Hematopoietic multipotent progenitor cell treated with erythropoietin and hydrocortisone succinate and interleukin-3 and kit ligand, for 6 days (in vitro differentiated cells): ENCODE measurements at regions not wholly inside any gene's neighbourhood (a gene's known extent, or its start where the extent isn't known, plus 50 kb on each side); places are given as distances from the start of the nearest gene placed in this dataset.
"Not testable (repeated sequence)": the region's sequence is repeated elsewhere in the genome, so short reads cannot be mapped to it uniquely, and the experiment has no call there.

Experiments
- DNase-seq: peaks from one replicate; pipeline ENCODE4 v3.0.0-alpha.2; 2015

- DNase-seq, result no peak
Observed at GRCh38 chr2:47964277-47964676, 58.0 kb upstream of the FBXO11 start.

- DNase-seq, result no peak
Observed at GRCh38 chr2:47964722-47965434, 58.6 kb upstream of the FBXO11 start.

GRCh38 chr2:47976728-47977127, 70.4 kb upstream of the FBXO11 start:
- not testable (repeated sequence) for DNase-seq

- DNase-seq, result peak; percentile 38
Observed at GRCh38 chr2:47984041-47984440, 77.7 kb upstream of the FBXO11 start.

GRCh38 chr2:47990503-47990902, 84.2 kb upstream of the FBXO11 start:
- no peak for DNase-seq

- DNase-seq, result peak; percentile 9
Observed at GRCh38 chr2:47992671-47993070, 86.4 kb upstream of the FBXO11 start.

- no peak for DNase-seq
Observed at GRCh38 chr2:47996808-47997207, 90.5 kb upstream of the FBXO11 start.

GRCh38 chr2:47999512-47999911, 93.2 kb upstream of the FBXO11 start:
- DNase-seq, result no peak

- DNase-seq, result no peak
Observed at GRCh38 chr2:48001498-48001897, 95.2 kb upstream of the FBXO11 start.

GRCh38 chr2:48006094-48006493, 99.8 kb upstream of the FBXO11 start:
- DNase-seq, result no peak

GRCh38 chr2:48007699-48008268, 101.5 kb upstream of the FBXO11 start:
- no peak for DNase-seq

GRCh38 chr2:48009256-48009655, 103.0 kb upstream of the FBXO11 start:
- DNase-seq, result no peak

- no peak for DNase-seq
Observed at GRCh38 chr2:48015421-48015820, 109.1 kb upstream of the FBXO11 start.

- peak; percentile 29 for DNase-seq
Observed at GRCh38 chr2:48016225-48017019, 110.1 kb upstream of the FBXO11 start.

GRCh38 chr2:48017136-48017535, 110.8 kb upstream of the FBXO11 start:
- no peak for DNase-seq

GRCh38 chr2:48018480-48018879, 112.2 kb upstream of the FBXO11 start:
- DNase-seq, result no peak

- no peak for DNase-seq
Observed at GRCh38 chr2:48026865-48027264, 120.6 kb upstream of the FBXO11 start.

- DNase-seq, result no peak
Observed at GRCh38 chr2:48032765-48033164, 126.5 kb upstream of the FBXO11 start.

GRCh38 chr2:48034295-48034694, 128.0 kb upstream of the FBXO11 start:
- no peak for DNase-seq

GRCh38 chr2:48036312-48036711, 130.0 kb upstream of the FBXO11 start:
- DNase-seq, result no peak

- no peak for DNase-seq
Observed at GRCh38 chr2:48039209-48039990, 133.1 kb upstream of the FBXO11 start.

GRCh38 chr2:48043131-48043700, 136.9 kb upstream of the FBXO11 start:
- DNase-seq, result no peak

- DNase-seq, result no peak
Observed at GRCh38 chr2:48043746-48044145, 137.4 kb upstream of the FBXO11 start.
